Bronchial epithelial cell (primary cell): ENCODE measurements at regions not wholly inside any gene's neighbourhood (a gene's known extent, or its start where the extent isn't known, plus 50 kb on each side); places are given as distances from the start of the nearest gene placed in this dataset.
A peak's percentile ranks its signal among the peaks of the same experiment; 100 is the strongest.

Experiments
- DNase-seq: peaks from one replicate; pipeline ENCODE4 v3.0.0-alpha.2; 2010; ENCODE audit warnings: low read depth
- FAIRE-seq: peaks from 2 replicates; lab custom pipeline; 2011; peaks lifted over from hg19 to GRCh38; lab: Jason Lieb, UNC
- H3K27me3 ChIP-seq: 2 replicates; pipeline ENCODE4 v1.5.1; 2011; ENCODE audit warnings: low read length; ENCODE audit not compliant: control insufficient read depth, insufficient read depth
- H3K36me3 ChIP-seq: 2 replicates; pipeline ENCODE4 v1.5.1; 2011; ENCODE audit warnings: low read length; ENCODE audit not compliant: control insufficient read depth, insufficient read depth
- H3K4me3 ChIP-seq: 2 replicates; pipeline ENCODE4 v1.5.1; 2011; ENCODE audit warnings: mild to moderate bottlenecking, low read depth, low read length, control low read depth
- TF ChIP-seq, protein P1 (sequence below): IDR thresholded peaks from 2 replicates; pipeline ENCODE4 v1.5.1; 2011; ENCODE audit warnings: mild to moderate bottlenecking, moderate library complexity, low read length, control low read depth, inconsistent platforms; ENCODE audit not compliant: insufficient read depth, severe bottlenecking

DNA sequence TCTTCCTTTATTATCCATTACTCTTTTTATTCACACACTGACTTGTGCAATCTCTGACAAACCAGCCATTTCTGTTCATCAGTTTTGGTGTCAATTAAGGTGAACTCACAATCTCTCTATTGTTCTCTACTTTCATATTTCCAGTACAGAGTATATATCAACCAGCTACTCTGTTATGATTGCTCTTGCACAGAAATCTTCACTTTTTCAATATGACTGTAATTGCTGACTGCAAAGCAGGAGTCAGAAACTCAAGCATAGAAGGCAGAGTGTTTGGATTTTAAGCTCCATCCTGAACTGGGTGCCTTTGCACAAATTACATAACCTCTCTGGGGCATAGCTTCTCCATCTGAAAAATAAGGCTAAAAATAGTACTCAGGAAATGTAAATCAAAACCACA, 1042.0 kb downstream of the GRM8 start:
- TF ChIP-seq, protein P1, sequence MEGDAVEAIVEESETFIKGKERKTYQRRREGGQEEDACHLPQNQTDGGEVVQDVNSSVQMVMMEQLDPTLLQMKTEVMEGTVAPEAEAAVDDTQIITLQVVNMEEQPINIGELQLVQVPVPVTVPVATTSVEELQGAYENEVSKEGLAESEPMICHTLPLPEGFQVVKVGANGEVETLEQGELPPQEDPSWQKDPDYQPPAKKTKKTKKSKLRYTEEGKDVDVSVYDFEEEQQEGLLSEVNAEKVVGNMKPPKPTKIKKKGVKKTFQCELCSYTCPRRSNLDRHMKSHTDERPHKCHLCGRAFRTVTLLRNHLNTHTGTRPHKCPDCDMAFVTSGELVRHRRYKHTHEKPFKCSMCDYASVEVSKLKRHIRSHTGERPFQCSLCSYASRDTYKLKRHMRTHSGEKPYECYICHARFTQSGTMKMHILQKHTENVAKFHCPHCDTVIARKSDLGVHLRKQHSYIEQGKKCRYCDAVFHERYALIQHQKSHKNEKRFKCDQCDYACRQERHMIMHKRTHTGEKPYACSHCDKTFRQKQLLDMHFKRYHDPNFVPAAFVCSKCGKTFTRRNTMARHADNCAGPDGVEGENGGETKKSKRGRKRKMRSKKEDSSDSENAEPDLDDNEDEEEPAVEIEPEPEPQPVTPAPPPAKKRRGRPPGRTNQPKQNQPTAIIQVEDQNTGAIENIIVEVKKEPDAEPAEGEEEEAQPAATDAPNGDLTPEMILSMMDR: no peak
- peak; percentile 3 for DNase-seq
- no peaks in the 10 kb centered on the region for H3K36me3 ChIP-seq
- FAIRE-seq: no peak
- H3K4me3 ChIP-seq: no peak overlapping the region
- H3K27me3 ChIP-seq: no peaks in the 10 kb centered on the region

DNA sequence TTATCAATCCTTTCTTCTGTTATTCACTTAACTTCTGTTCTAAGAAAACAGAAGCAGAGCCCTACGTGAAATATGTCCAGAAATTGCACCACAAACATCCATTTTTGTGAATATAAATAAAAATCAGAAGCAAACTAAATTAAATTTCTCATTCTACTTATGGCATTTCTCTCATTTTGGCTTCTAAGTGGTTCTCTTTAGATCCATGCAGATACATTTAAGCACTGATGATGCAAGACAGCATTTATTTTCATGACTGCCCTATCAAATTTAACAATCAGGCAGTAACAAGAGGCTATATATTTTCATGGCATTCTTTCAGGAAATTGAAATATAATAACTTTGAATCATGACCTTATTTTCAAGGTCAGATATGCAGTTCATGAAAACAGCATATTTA, 1049.6 kb downstream of the GRM8 start:
- TF ChIP-seq, protein P1: no peak
- Histone ChIP-seq H3K27me3 (no peaks in the 10 kb centered on the region), H3K4me3 (no peak overlapping the region), H3K36me3 (no peaks in the 10 kb centered on the region)
- no peak for DNase-seq
- FAIRE-seq: no peak

DNA sequence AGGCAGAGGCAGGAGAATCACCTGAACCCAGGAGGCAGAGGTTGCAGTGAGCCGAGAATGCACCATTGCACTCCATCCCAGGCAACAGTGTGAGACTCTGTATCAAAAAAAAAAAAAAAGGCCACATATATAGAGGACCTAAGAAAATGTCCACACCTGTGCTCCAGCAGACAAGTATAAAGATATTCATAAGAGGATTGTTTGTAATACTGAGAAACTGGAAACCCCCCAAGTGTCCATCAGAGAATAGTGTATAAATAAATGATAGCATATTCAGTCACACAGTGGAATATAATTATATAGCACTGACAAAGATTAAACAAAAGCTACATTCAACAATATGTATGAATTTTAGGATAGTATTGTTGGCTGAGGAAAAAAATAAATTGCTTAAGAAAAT, 1050.6 kb downstream of the GRM8 start:
- no peaks in the 10 kb centered on the region for H3K27me3 ChIP-seq
- FAIRE-seq: no peak
- TF ChIP-seq, protein P1: no peak
- DNase-seq: no peak
- H3K36me3 ChIP-seq: no peaks in the 10 kb centered on the region
- no peak overlapping the region for H3K4me3 ChIP-seq

DNA sequence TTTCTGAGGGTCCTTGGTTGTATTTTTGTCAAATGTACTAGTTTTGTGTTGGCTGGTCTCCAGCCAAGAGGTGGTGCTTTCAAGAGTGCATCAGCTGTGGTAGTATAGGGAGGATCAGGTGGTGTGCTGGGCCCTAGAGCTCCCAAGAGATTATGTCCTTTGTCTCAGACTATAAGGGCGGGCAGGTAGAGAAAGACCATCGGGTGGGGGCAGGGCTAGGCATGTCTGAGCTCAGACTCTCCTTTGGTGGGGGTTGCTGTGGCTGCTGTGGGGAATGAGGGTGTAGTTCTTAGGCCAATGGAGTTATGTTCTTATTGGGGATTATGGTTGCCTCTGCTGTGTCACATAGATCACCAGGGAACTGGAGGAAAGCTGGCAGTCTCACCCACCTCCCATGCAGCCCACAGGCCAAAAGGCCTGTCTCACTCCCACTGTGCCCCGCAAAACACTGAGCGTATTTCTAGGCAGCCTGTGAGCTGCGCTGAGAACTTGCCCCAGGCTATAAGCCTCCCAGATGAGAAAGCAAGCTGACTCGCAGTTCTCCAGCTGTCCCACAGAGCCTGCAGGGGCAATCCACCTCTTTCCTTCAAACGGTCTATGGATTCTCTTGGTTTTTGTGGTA, 1066.7 kb downstream of the GRM8 start:
- peak; percentile 11 for DNase-seq
- TF ChIP-seq, protein P1: no peak
- FAIRE-seq: no peak
- H3K36me3 ChIP-seq: no peaks in the 10 kb centered on the region
- H3K27me3 ChIP-seq: no peaks in the 10 kb centered on the region
- H3K4me3 ChIP-seq: no peak overlapping the region

DNA sequence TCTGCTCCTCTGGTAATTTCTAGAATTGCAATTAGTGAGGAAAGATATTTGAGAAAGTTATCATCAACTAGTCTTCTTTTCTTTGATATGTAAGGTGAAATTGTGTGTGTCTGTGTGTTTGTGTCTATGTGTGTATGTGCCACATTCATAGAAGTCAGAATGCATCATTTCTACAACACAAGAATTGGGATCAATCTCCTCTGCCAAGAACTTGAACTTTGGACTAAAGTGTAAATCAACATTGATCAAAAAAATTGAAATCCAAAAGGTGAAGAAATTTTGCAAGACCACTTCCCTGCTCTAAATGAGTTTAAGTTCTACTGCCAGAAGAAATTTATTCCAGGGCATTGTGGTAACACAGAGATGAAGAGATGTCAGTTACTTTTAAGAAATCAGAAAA, 1072.8 kb downstream of the GRM8 start:
- Histone ChIP-seq H3K4me3 (no peak overlapping the region), H3K36me3 (no peaks in the 10 kb centered on the region), H3K27me3 (no peaks in the 10 kb centered on the region)
- TF ChIP-seq, protein P1: no peak
- DNase-seq (no peak), FAIRE-seq (no peak)

DNA sequence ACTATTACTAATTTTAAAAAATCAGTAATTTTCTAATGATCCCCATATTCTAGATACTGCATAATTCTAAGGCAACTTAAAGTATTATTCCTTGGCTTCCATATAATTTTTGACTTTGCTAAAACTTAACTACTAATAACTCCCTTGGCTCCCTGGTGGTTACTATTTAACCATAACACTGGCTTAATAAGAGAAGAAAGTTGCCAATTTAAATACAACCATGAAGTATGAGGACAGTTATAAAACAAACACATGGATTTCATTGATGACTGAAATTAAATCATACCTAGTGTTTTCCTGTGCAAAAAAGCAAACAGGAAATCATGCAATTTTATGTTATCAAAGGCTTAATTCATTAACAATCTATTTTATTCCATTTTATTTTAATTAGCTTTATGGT, 1073.9 kb downstream of the GRM8 start:
- no peak for DNase-seq
- Histone ChIP-seq H3K36me3 (no peaks in the 10 kb centered on the region), H3K27me3 (no peaks in the 10 kb centered on the region), H3K4me3 (no peak overlapping the region)
- TF ChIP-seq, protein P1: no peak
- FAIRE-seq: no peak
